ENCODE measurements at regions not wholly inside any gene's neighbourhood (a gene's known extent, or its start where the extent isn't known, plus 50 kb on each side); places are given as distances from the start of the nearest gene placed in this dataset.
"Not testable (repeated sequence)": the region's sequence is repeated elsewhere in the genome, so short reads cannot be mapped to it uniquely, and the experiment has no call there.

DNA sequence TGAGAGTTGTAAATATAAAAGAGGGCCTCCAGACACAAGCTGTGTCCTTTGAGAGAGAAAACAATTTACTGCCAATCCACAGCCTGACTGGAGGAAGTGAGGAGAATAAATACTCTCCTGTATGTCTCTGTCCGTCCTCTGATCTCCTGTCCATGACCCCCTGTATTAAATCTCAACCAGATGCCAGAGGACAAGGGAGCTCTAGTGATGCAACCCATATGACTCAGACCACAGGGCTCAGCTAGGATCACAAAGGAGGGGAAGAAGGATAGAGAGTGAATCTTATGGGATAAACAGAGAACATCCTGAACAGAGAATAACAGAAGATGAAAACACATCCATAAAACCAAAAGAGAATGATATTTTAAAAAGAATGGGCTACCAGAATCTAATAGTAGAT lies 482.6 kb downstream of the PLOD2 start:
- intact Hi-C loops (cut with micrococcal nuclease; ENCODE audit: unreplicated experiment), result no loop called here
- no peaks in the 10 kb centered on the region for H3F3A ChIP-seq (ENCODE audit: insufficient read depth, low read depth)
- POLR2A ChIA-PET (ENCODE audit: unreplicated experiment), result no interaction called here

DNA sequence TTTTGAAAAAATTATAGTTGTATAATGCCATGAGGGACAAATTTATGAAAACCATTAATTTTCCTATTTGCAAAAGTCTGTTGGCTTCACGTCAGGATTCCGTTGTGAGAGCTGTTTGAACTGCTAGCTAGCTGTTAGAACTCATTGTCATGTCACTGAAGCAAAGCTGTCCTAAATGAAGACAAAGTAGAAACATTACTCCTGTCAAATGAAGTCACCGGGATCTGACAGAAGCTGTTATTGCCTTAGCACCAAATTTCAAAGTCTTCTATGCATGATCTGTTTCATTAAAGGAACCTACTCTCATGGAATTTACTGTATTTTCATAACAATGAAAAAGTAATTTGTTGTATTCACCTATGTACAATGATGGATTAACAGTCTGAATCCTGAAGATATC lies 479.8 kb downstream of the PLOD2 start:
- ChIA-PET CTCF (no interaction called here), POLR2A (ENCODE audit: unreplicated experiment) (no interaction called here)
- no TSS peak for BruUV-seq (replicated peaks)

More for the DNA sequence above, 482.6 kb downstream of the PLOD2 start:
- Histone ChIP-seq H3K4me3 (no peak overlapping the region), H3K79me2 (ENCODE audit: low read depth) (no peaks in the 10 kb centered on the region), H3K27ac (no peak overlapping the region), H3K9me3 (ENCODE audit: insufficient read depth, low read depth) (no peaks in the 10 kb centered on the region; the same call in 1 of the 2 replicates), H3K36me3 (ENCODE audit: low read depth) (no peaks in the 10 kb centered on the region), H3K9me2 (ENCODE audit: insufficient read depth) (no peaks in the 10 kb centered on the region), H4K20me1 (ENCODE audit: insufficient read depth) (no peaks in the 10 kb centered on the region), H2AFZ (no peak overlapping the region), H3K4me1 (replicated peaks; ENCODE audit: insufficient read depth) (no peaks in the 10 kb centered on the region), H3K27me3 (ENCODE audit: insufficient read depth, low read depth) (no peaks in the 10 kb centered on the region), H3K4me2 (no peak overlapping the region)
- no TSS peak for BruUV-seq (replicated peaks)
- CTCF ChIA-PET, result no interaction called here
- no peak for DNase-seq
- no peak for TF ChIP-seq EZH2 (IDR thresholded peaks at IDR 0.05; ENCODE audit: low read depth)
- TF ChIP-seq, protein P1, sequence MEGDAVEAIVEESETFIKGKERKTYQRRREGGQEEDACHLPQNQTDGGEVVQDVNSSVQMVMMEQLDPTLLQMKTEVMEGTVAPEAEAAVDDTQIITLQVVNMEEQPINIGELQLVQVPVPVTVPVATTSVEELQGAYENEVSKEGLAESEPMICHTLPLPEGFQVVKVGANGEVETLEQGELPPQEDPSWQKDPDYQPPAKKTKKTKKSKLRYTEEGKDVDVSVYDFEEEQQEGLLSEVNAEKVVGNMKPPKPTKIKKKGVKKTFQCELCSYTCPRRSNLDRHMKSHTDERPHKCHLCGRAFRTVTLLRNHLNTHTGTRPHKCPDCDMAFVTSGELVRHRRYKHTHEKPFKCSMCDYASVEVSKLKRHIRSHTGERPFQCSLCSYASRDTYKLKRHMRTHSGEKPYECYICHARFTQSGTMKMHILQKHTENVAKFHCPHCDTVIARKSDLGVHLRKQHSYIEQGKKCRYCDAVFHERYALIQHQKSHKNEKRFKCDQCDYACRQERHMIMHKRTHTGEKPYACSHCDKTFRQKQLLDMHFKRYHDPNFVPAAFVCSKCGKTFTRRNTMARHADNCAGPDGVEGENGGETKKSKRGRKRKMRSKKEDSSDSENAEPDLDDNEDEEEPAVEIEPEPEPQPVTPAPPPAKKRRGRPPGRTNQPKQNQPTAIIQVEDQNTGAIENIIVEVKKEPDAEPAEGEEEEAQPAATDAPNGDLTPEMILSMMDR (conservative IDR thresholded peaks at IDR 0.05), result no peak

DNA sequence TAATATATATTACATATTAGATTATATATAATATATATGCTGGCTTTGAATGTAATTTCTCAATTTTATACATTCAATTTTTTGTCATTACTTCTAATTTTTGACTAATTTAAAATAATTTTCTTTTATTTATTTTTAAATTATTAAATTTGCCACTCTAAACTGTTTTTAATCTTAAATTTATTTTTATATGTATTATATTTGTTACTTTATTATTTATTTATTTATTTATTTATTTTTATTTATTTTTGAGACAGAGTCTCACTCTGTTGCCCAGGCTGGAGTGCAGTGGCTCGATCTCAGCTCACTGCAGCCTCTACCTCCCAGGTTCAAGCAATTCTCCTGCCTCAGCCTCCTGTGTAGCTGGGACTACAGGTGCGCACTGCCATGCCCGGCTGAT lies 473.0 kb downstream of the PLOD2 start:
- H3K27me3 ChIP-seq (ENCODE audit: insufficient read depth, low read depth); BruUV-seq (replicated peaks); H3K9me3 ChIP-seq (ENCODE audit: insufficient read depth, low read depth); H3K36me3 ChIP-seq (ENCODE audit: low read depth); POLR2A ChIA-PET (ENCODE audit: unreplicated experiment); H3K4me3 ChIP-seq; H3K27ac ChIP-seq; H3K9me2 ChIP-seq (ENCODE audit: insufficient read depth); H4K20me1 ChIP-seq (ENCODE audit: insufficient read depth); H2AFZ ChIP-seq; intact Hi-C loops (cut with micrococcal nuclease; ENCODE audit: unreplicated experiment); H3K79me2 ChIP-seq (ENCODE audit: low read depth); H3K4me1 ChIP-seq (replicated peaks; ENCODE audit: insufficient read depth); DNase-seq; H3F3A ChIP-seq (ENCODE audit: insufficient read depth, low read depth); CTCF ChIA-PET; H3K4me2 ChIP-seq: not testable (repeated sequence)

More for the DNA sequence above, 479.8 kb downstream of the PLOD2 start:
- no peaks in the 10 kb centered on the region for H3K36me3 ChIP-seq (ENCODE audit: low read depth)
- H3K4me2 ChIP-seq, result no peak overlapping the region
- H3K9me2 ChIP-seq (ENCODE audit: insufficient read depth), result no peaks in the 10 kb centered on the region
- no peaks in the 10 kb centered on the region for H3F3A ChIP-seq (ENCODE audit: insufficient read depth, low read depth)
- DNase-seq, result no peak
- H3K27me3 ChIP-seq (ENCODE audit: insufficient read depth, low read depth), result no peaks in the 10 kb centered on the region
- TF ChIP-seq EZH2 (IDR thresholded peaks at IDR 0.05; ENCODE audit: low read depth), result no peak
- TF ChIP-seq, protein P1 (conservative IDR thresholded peaks at IDR 0.05), result no peak
- H3K79me2 ChIP-seq (ENCODE audit: low read depth), result no peaks in the 10 kb centered on the region
- no peak overlapping the region for H3K27ac ChIP-seq
- H3K4me1 ChIP-seq (replicated peaks; ENCODE audit: insufficient read depth), result no peaks in the 10 kb centered on the region
- H3K9me3 ChIP-seq (ENCODE audit: insufficient read depth, low read depth), result no peaks in the 10 kb centered on the region; the same call in 1 of the 2 replicates
- intact Hi-C loops (cut with micrococcal nuclease; ENCODE audit: unreplicated experiment), result no loop called here
- H3K4me3 ChIP-seq, result no peak overlapping the region
- no peak overlapping the region for H2AFZ ChIP-seq
- no peaks in the 10 kb centered on the region for H4K20me1 ChIP-seq (ENCODE audit: insufficient read depth)

DNA sequence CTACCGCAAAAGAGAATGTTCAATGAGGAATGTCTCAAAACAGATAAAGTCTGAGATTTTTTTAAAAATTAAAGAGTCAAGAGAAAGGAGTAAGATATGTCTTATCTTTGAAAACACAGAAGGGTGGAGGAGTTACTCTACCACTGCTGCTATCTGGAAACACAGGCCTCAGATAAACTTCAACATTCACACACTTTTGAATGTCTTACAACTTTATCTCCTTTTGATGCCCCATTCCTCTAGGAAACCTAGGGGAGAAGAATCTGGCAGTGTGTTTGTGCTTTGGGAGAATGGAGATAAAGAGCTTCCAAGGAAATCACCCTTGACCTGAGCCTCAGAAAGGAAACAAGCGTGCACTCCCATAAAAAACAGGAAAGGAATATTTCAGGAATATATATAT lies 468.2 kb downstream of the PLOD2 start:
- DNase-seq, result no peak
- no peaks in the 10 kb centered on the region for H3K9me3 ChIP-seq (ENCODE audit: insufficient read depth, low read depth)
- CTCF ChIA-PET, result no interaction called here
- H4K20me1 ChIP-seq (ENCODE audit: insufficient read depth), result no peaks in the 10 kb centered on the region
- H3K27ac ChIP-seq, result no peak overlapping the region
- POLR2A ChIA-PET (ENCODE audit: unreplicated experiment), result no interaction called here
- no peaks in the 10 kb centered on the region for H3K79me2 ChIP-seq (ENCODE audit: low read depth)
- no peak overlapping the region for H2AFZ ChIP-seq
- H3K4me2 ChIP-seq, result no peak overlapping the region
- no peaks in the 10 kb centered on the region for H3K9me2 ChIP-seq (ENCODE audit: insufficient read depth)
- no peaks in the 10 kb centered on the region for H3K36me3 ChIP-seq (ENCODE audit: low read depth)
- BruUV-seq (replicated peaks), result no TSS peak
- no peaks in the 10 kb centered on the region for H3F3A ChIP-seq (ENCODE audit: insufficient read depth, low read depth)
- no peak overlapping the region for H3K4me3 ChIP-seq
- intact Hi-C loops (cut with micrococcal nuclease; ENCODE audit: unreplicated experiment), result no loop called here
- TF ChIP-seq, protein P1 (conservative IDR thresholded peaks at IDR 0.05), result no peak
- no peak for TF ChIP-seq EZH2 (IDR thresholded peaks at IDR 0.05; ENCODE audit: low read depth)
- H3K4me1 ChIP-seq (replicated peaks; ENCODE audit: insufficient read depth), result no peaks in the 10 kb centered on the region
- H3K27me3 ChIP-seq (ENCODE audit: insufficient read depth, low read depth), result no peaks in the 10 kb centered on the region

Data from PC-9 (cell line).